Raji (cell line): ENCODE measurements at regions not wholly inside any gene's neighbourhood (a gene's known extent, or its start where the extent isn't known, plus 50 kb on each side); places are given as distances from the start of the nearest gene placed in this dataset.

ENCODE experiments used
- POLR2A ChIP-seq: IDR thresholded peaks from 2 replicates; pipeline ENCODE4 v1.6.1; 2011; ENCODE audit warnings: low read depth, low read length, control low read depth; ENCODE audit not compliant: insufficient read depth

DNA sequence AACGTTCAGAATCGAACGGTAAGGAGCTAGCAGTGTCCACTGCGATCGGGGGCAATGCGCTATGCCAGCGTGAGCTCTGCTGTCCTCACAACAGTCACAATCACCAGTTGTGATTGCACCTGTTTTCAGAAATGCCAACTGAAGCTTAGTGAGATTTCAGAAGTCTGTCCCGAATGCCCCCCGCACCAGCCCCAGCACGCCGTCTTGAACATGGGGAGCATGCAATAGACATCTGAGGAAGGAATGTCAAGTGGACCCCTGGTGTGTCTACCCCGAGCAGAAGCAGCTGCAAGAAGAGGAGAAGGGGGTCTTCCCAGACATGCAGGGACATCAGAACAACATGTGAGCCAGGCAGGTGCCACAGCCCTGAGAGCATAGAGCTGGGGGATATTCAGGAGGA, 125.7 kb upstream of the CHST15 start:
- no peak for TF ChIP-seq POLR2A

DNA sequence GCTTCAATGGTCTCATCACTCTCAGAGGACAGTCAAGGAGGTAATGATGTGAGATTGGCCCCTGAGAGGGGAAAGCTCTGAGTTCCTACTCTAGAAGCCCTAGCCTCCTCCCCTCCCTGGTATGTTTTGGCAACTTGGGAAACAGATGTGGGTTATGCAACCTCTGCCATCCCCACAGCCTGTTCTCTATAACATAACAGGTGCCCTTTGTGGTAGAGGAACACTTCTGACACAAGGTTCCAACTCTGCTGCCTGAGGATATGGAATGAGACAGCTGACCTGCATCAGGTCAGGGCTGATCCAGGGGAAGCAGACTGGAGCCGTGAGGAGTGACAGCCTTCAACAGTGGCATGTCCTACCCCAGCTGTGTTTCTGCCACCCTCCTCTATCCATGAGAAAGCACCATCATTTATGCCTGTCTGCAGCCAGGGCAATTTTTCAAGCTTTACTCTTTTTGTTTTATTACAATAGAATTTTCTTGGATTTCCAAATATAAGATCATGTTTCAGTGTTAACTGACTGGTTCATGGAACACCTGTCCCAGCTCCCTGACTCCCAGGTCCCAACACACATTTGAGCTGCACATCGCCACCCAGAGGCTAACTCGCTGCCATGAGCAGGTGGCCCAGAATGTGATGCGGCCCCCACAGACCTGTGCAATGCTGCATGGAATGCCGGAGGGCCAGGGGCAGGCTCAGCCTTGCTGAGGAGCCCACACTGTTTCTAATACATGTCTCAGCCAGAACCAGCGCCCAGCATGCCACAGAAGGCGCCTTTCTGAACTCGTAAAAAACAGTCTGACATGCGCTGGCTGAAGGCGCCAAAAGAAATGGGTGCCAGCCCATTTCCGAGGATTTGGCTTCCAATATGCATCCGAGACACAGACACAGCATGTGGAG, 124.8 kb upstream of the CHST15 start:
- TF ChIP-seq POLR2A, result no peak

DNA sequence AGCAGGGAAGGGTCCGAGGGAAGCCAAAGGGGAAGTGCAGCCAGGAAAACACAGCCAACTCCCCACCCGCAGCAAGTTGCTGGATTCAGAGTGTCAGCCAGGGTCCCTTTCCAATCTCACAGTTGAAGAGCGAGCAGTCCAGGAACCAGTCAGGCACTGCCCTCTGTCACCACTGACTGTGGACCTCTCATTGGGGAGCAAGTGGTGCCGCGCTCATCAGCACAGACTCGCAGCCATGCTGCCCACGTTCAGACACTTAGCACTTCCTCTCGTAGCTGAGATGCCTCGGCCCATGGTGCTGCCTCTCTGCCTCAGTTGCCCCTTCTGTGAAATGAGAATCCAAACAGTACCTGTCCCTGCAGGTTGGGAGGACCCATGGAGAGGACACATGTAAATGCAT, 123.6 kb upstream of the CHST15 start:
- TF ChIP-seq POLR2A, result no peak

DNA sequence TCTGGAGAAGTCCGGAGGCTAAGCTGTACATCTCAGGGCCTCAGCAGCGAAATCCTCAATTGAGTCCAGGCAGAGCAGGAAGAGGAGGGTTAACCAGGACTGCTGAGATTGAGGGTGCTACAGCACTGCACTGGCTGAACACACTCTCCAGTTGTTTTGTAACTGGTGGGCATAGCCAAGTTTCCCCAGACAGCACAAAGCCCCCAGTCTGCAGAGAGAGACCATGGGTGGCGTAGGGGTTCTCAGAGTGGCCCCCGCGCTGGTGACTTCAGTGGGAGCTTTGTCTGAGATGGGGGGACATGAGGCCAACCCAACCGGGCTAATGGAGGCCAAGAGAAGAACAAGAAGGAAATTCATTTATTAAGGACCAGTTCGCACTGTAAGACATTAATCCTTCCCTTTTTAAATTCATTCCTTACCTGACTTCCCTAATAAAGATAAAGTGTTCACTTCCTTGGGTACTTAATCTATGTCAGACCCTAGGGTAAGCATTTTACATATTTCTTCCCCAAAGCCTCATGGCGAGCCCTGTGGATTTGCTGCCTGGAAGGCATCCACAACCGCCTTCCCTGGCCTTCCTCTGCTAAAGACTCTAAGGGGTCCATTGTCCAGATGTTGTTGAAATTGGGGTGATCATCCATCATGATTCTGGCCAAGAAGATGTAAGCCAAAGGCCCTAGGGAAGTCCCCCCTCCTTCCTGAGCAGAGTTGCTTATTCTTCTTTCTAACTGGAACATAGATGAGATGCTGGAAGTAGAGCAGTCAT, 121.4 kb upstream of the CHST15 start:
- TF ChIP-seq POLR2A, result no peak

DNA sequence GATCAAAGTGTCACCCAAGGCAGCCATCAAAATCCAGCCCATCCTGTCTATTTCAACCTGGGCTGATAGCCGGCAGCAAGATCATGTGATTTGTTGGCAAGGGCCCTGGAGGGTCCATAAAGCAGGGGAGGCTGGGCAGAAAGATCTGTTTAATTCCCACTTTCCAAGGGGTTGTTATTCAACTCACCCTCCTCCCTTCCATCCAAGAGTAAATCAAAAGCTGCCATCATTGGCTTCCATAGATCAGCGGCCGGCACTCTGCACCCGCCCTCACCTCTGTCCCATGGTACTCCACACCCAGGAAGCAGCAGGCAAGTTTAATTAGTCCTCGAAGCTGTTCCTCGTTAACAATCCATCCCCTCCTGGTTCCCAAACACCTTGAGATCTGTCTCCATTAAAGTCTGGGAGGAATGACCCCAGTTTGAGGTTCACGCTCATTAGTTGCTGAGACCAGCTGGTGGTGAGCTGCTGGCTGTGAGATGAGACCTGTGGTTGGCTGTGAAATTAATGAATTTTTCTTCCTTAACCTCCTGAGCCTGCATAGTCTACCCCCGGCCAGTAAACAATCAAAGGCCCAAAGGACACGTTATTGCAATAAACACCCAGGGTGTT, 120.6 kb upstream of the CHST15 start:
- no peak for TF ChIP-seq POLR2A

DNA sequence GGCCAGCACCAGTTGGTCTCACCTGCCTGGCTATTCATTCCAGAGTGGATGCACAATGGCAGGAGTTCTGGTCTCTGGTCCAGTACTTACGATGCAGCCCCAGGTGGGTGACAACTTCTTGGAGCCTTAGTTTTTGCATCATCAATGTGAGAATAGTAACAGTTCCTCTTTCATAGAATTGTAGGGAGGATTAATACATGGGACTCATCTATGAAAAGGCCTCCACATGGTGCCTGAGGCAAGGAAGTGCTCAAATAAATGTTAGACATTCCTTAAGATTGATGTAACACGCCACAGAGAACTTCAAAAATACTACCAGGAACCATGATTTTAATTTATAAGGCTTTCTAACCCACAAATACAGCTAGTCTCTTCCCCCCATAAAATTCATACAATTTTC, 120.1 kb upstream of the CHST15 start:
- no peak for TF ChIP-seq POLR2A

DNA sequence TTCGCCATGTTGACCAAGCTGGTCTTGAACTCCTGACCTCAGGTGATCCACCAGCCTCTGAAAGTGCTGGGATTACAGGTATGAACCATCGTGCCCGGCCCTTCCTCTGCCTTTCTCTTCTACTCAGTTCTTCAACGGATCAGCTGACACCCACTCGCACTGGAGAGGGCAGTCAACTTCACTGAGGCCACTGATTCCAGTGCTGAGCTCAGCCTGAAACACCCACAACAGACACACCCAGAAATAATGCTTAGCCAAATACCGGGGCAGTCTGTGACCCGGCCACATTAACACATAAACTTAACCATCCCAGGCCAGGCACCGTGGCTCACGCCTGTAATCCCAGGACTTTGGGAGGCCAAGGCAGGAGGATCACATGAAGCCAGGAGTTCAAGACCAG, 119.3 kb upstream of the CHST15 start:
- no peak for TF ChIP-seq POLR2A

DNA sequence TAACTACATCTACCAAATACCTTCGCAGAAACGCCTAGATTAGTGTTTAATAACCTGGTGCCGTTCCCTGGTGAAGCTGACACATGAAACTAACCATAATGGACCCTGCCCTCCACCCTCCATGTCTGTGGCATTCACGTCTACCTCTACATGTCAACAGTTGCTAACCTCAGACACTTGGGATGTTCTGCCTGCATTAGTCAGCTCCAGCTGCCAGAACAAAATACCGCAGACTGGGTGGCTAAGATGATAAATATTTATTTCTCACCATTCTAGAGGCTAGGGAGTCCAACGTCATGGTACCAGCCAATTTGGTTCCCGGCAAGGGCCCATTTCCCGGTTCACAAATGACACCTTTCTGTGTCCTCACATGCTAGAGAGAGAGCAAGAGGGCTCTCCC, 118.5 kb upstream of the CHST15 start:
- TF ChIP-seq POLR2A, result no peak

DNA sequence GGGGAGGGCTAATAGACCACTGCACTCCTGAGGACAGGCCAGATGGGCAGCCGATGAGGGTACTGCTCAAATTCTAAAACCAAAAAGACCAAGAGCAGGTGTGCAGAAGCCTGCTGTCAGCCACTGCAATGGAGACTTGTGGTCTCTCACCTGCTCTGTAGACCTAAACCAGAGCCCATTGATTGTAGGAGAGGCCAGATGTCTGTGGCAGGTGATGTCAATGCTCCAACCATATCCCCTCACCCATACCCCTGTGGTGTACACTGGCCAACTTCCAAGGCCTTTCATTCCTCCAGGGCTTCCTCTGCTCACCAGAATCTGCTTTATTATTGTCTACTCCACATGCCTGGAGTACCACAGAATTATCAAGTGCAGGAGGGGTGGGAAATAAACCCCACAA, 116.9 kb upstream of the CHST15 start:
- TF ChIP-seq POLR2A, result no peak

DNA sequence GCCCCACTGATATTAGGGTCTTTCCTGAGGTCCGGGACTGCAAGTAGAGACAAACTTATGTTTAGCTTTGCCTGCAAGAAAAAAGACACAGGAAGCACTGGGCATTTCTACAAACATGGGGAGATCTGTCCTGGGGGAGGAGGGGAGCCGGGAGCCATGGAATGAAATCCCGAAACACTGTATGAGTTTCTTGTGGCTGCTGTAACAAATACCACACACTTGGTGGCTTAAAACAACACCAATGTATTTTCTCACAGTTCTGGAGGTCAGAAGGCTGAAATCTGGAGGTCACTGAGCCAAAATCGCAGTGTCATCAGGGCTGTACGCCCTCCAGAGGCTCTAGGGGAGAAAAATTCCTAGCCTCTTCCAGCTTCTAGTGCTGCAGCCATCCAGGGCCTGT, 114.0 kb upstream of the CHST15 start:
- TF ChIP-seq POLR2A, result no peak

DNA sequence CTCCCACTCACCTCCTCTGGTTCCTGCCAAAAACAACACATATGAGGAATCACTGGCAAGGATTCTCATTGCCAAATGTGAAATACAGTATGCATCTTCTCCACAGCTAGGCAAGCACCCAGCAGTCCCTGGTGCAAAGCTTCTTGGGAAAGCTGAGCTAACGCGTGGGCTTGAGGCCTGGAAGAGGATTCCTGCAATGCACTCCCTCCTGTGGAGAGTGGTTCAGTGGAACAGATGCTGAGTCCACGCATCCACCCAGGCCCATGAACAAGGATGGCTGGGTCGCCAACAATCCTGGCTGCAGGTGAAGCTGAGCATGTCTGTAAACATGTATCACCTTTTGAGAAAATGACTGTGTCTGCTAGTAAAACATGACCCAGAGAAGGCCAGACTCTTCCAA, 113.2 kb upstream of the CHST15 start:
- TF ChIP-seq POLR2A, result no peak

DNA sequence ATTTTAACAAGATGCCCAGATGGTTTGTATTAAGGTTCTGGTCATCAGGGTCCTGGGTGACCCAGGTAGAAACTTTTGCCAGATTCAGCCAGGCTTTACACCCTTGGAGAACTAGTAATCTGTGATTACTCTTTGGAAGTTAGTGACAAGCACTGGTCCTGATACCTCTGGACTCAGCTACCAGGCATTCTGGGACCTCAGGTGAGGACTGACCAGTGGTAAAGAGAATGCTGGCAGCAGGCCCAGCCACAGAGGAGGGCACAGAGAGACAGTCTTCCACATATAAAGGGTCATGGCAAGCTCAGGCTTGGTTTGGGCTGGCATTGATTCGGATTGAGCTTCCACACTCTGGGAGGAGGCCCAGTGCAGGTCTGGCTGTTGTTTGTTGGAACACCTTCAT, 112.0 kb upstream of the CHST15 start:
- no peak for TF ChIP-seq POLR2A

DNA sequence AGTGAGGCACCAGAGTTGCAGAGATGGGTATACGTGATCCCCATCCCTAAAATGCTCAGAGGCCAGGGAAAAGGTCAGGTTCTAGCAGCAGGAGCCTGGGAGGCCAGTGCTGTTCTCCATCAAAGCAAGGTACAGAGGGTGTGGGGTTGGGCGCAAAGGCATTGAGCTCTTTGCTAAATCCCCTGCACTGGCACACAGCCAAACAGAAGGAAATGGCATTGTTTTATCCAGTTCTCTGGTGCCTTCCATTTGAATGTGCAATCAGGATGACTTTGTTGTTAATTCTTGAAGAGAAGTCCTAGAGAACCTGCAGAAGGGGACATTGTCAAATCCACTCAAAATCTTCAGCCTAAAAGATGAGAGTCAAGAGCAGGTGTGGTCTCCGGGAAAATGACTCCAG, 111.3 kb upstream of the CHST15 start:
- no peak for TF ChIP-seq POLR2A

DNA sequence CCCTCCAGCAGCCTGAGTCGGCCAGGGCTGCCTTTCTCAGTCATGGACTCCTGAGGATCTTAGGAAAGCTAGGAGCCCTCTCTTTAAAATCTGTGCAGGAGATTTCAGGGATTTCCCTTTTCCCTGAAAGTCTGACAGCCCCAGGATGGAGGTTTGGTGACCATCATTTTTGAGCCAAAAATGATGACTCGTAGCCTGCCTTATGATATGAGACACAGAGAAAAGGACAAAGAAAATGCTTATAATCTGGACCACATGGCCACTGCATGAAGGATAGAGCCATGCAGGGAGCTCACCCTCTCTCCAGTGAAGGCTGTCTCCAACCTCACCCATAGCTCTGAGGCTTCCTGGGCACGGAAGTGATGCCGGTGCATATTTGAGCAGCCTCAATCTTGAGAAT, 106.6 kb upstream of the CHST15 start:
- no peak for TF ChIP-seq POLR2A

DNA sequence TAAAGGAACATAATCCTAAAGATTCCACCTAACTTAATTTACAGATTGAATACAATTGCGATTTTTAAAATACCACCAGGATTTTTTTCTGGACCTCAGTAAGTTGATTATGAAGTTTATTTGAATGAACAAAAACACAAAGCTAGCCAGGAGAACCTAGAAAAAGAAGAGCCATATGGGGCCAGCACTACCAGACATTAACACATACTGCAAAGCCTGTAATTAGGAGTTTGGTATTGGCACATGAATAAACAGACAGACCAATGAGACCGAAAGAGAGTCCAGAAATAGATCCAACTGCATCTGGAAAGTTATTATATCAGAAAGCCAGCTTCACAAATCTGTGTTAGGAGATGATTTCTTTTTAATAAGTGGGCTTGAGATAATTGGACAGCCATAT, 105.5 kb upstream of the CHST15 start:
- TF ChIP-seq POLR2A, result no peak

DNA sequence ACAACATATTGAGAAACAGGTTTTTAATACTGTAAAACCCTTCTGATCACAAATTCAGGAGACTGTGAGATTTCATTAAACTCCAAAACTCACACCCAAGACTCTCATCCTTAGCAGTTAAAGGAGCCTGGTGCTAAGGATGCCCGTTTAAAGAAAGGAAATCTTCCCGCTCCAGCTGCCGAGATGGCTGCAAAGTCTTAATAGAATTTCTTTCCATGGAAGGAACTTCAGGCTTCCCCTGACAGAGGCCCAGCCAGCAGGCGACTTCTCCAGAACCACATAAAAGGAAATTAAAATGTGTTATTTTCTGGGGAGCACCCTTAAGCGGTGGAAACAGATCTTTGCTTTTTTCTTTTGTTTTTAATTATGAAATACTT, 104.7 kb upstream of the CHST15 start:
- no peak for TF ChIP-seq POLR2A
